Ramos (cell line): ENCODE measurements at regions not wholly inside any gene's neighbourhood (a gene's known extent, or its start where the extent isn't known, plus 50 kb on each side); places are given as distances from the start of the nearest gene placed in this dataset.

Experiments
- in situ Hi-C: fragments of 300-500 bp; cut with MboI; formaldehyde crosslinking; loops from one replicate; pipeline ENCODE4 v1.14.3; 2022; ENCODE audit warnings: low sequenced_read_pairs; ENCODE audit not compliant: unreplicated experiment

- in situ Hi-C loops = no loop called here
Measured at GRCh38 chr20:24283186-24283585, 186.2 kb upstream of the SYNDIG1 start.

GRCh38 chr20:24277196-24277595, 192.2 kb upstream of the SYNDIG1 start:
- in situ Hi-C loops = no loop called here

GRCh38 chr20:24275946-24276705, 193.3 kb upstream of the SYNDIG1 start:
- in situ Hi-C loops = no loop called here

- in situ Hi-C loops = no loop called here
Measured at GRCh38 chr20:24273251-24273650, 196.2 kb upstream of the SYNDIG1 start.

GRCh38 chr20:24261351-24261750, 208.1 kb upstream of the SYNDIG1 start:
- in situ Hi-C loops = no loop called here

GRCh38 chr20:24257171-24257570, 212.3 kb upstream of the SYNDIG1 start:
- in situ Hi-C loops = no loop called here

GRCh38 chr20:24256307-24256706, 213.1 kb upstream of the SYNDIG1 start:
- in situ Hi-C loops = no loop called here

- in situ Hi-C loops = no loop called here
Measured at GRCh38 chr20:24254480-24254879, 214.9 kb upstream of the SYNDIG1 start.

- in situ Hi-C loops = no loop called here
Measured at GRCh38 chr20:24253321-24253720, 216.1 kb upstream of the SYNDIG1 start.

GRCh38 chr20:24245094-24245493, 224.3 kb upstream of the SYNDIG1 start:
- in situ Hi-C loops = no loop called here

- in situ Hi-C loops = no loop called here
Measured at GRCh38 chr20:24242763-24243162, 226.7 kb upstream of the SYNDIG1 start.

GRCh38 chr20:24241466-24241865, 228.0 kb upstream of the SYNDIG1 start:
- in situ Hi-C loops = no loop called here

- in situ Hi-C loops = loop anchor here (10.0 kb wide), 1 partner anchor 58 kb away; no protein-coding TSS in a partner anchor
Measured at GRCh38 chr20:24236963-24237362, 232.5 kb upstream of the SYNDIG1 start.

GRCh38 chr20:24236201-24236600, 233.2 kb upstream of the SYNDIG1 start:
- in situ Hi-C loops = loop anchor here (10.0 kb wide), 1 partner anchor 59 kb away; no protein-coding TSS in a partner anchor

- in situ Hi-C loops = loop anchor here (10.0 kb wide), 1 partner anchor 59 kb away; no protein-coding TSS in a partner anchor
Measured at GRCh38 chr20:24235296-24236175, 233.9 kb upstream of the SYNDIG1 start.

GRCh38 chr20:24227600-24227999, 239.0 kb upstream of the GGTLC1 start:
- in situ Hi-C loops = no loop called here

GRCh38 chr20:24212494-24212893, 223.9 kb upstream of the GGTLC1 start:
- in situ Hi-C loops = no loop called here

GRCh38 chr20:24211972-24212371, 223.4 kb upstream of the GGTLC1 start:
- in situ Hi-C loops = no loop called here

GRCh38 chr20:24210356-24210755, 221.8 kb upstream of the GGTLC1 start:
- in situ Hi-C loops = no loop called here

- in situ Hi-C loops = no loop called here
Measured at GRCh38 chr20:24208652-24209051, 220.1 kb upstream of the GGTLC1 start.

GRCh38 chr20:24207803-24208300, 219.3 kb upstream of the GGTLC1 start:
- in situ Hi-C loops = no loop called here
